ENCODE measurements at regions not wholly inside any gene's neighbourhood (a gene's known extent, or its start where the extent isn't known, plus 50 kb on each side); places are given as distances from the start of the nearest gene placed in this dataset.
"Not testable (repeated sequence)": the region's sequence is repeated elsewhere in the genome, so short reads cannot be mapped to it uniquely, and the experiment has no call there.

GRCh38 chrY:13756615-13757014, 52.9 kb downstream of the TMSB4Y start:
- DNase-seq (ENCODE audit: low read depth): no peak

GRCh38 chrY:13766040-13766439, 62.3 kb downstream of the TMSB4Y start:
- DNase-seq (ENCODE audit: low read depth): no peak

- no peak for DNase-seq (ENCODE audit: low read depth)
Observed at GRCh38 chrY:13790108-13790793, 86.6 kb downstream of the TMSB4Y start.

- no peak for DNase-seq (ENCODE audit: low read depth)
Observed at GRCh38 chrY:13795067-13795466, 91.4 kb downstream of the TMSB4Y start.

- DNase-seq (ENCODE audit: low read depth): no peak
Observed at GRCh38 chrY:13802828-13803227, 99.1 kb downstream of the TMSB4Y start.

- DNase-seq (ENCODE audit: low read depth): no peak
Observed at GRCh38 chrY:13803424-13803823, 99.7 kb downstream of the TMSB4Y start.

- DNase-seq (ENCODE audit: low read depth): no peak
Observed at GRCh38 chrY:13804124-13805056, 100.7 kb downstream of the TMSB4Y start.

GRCh38 chrY:13805057-13805735, 101.5 kb downstream of the TMSB4Y start:
- DNase-seq (ENCODE audit: low read depth): no peak

- no peak for DNase-seq (ENCODE audit: low read depth)
Observed at GRCh38 chrY:13805736-13806067, 102.0 kb downstream of the TMSB4Y start.

- no peak for DNase-seq (ENCODE audit: low read depth)
Observed at GRCh38 chrY:13830089-13830488, 126.4 kb downstream of the TMSB4Y start.

GRCh38 chrY:13844411-13844810, 140.7 kb downstream of the TMSB4Y start:
- no peak for DNase-seq (ENCODE audit: low read depth)

- no peak for DNase-seq (ENCODE audit: low read depth)
Observed at GRCh38 chrY:13845276-13845675, 141.0 kb downstream of the VCY start.

- DNase-seq (ENCODE audit: low read depth): no peak
Observed at GRCh38 chrY:13869611-13870010, 116.7 kb downstream of the VCY start.

GRCh38 chrY:13871426-13871825, 114.8 kb downstream of the VCY start:
- peak; percentile 33 for DNase-seq (ENCODE audit: low read depth)

- DNase-seq (ENCODE audit: low read depth): no peak
Observed at GRCh38 chrY:13872696-13873095, 113.6 kb downstream of the VCY start.

GRCh38 chrY:13878506-13878905, 107.8 kb downstream of the VCY start:
- DNase-seq (ENCODE audit: low read depth): no peak

GRCh38 chrY:13881096-13881495, 105.2 kb downstream of the VCY start:
- DNase-seq (ENCODE audit: low read depth): no peak

- no peak for DNase-seq (ENCODE audit: low read depth)
Observed at GRCh38 chrY:13882829-13883228, 103.4 kb downstream of the VCY start.

GRCh38 chrY:13894028-13894427, 92.2 kb downstream of the VCY start:
- DNase-seq (ENCODE audit: low read depth): not testable (repeated sequence)

GRCh38 chrY:13907736-13908135, 78.5 kb downstream of the VCY start:
- no peak for DNase-seq (ENCODE audit: low read depth)

GRCh38 chrY:13930436-13930835, 55.8 kb downstream of the VCY start:
- DNase-seq (ENCODE audit: low read depth): not testable (repeated sequence)

All from CMK (cell line).